HCT116 (cell line): ENCODE measurements at regions not wholly inside any gene's neighbourhood (a gene's known extent, or its start where the extent isn't known, plus 50 kb on each side); places are given as distances from the start of the nearest gene placed in this dataset.
"Not testable (repeated sequence)": the region's sequence is repeated elsewhere in the genome, so short reads cannot be mapped to it uniquely, and the experiment has no call there.

ENCODE experiments used
- ATAC-seq: fragments of 200-7000 bp; cut with Tn5 transposase; 2 replicates; pipeline ENCODE4 v1.9.1; 2020; ENCODE audit warnings: mild to moderate bottlenecking, moderate library complexity
- BruUV-seq: library from RNA; stranded (reverse); fragments of 400-500 nt; replicated peaks from 2 replicates; lab custom pipeline; 2021; lab: Mats Ljungman, UMichigan
- CTCF ChIA-PET: fragments of 300-600 bp; sonication (Branson Sonifier 250); formaldehyde crosslinking; loops from one replicate; lab custom pipeline; 2021; ENCODE audit warnings: antibody characterized with exemption; lab: Charles Lee
- POLR2A ChIA-PET: fragments of 300-600, 350-600 bp; sonication (Branson Sonifier 250); formaldehyde crosslinking; loops from one replicate; lab custom pipeline; 2021; ENCODE audit warnings: antibody characterized with exemption; lab: Charles Lee
- RAD21 ChIA-PET, 2 experiments: fragments of 300-600 bp; sonication (Branson Sonifier 250); formaldehyde crosslinking; loops; one replicate each; lab custom pipeline; 2023; ENCODE audit warnings: low total read pairs in 2 of 2; ENCODE audit not compliant: uncharacterized antibody in 2 of 2, unreplicated experiment in 2 of 2, low non-redundant PET in 1 of 2; lab: Charles Lee
- DNase-seq: peaks from one replicate; pipeline ENCODE4 v3.0.0-alpha.2; 2010; ENCODE audit warnings: low read depth, low spot score
- H2AFZ ChIP-seq: fragments of 200-600 bp; shearing (Covaris generic), sonication (generic); 2 replicates; pipeline ENCODE4 v1.6.1; 2017; ENCODE audit warnings: low read depth, mixed run types, mixed read lengths, antibody characterized with exemption, low read length; ENCODE audit not compliant: poor library complexity, severe bottlenecking
- H3K27ac ChIP-seq: 2 replicates; pipeline ENCODE4 v1.5.1; 2012; ENCODE audit warnings: low read depth, low read length
- H3K27me3 ChIP-seq: fragments of 200-600 bp; sonication (generic); 2 replicates; pipeline ENCODE4 v1.6.1; 2016; ENCODE audit warnings: mixed run types, low read length, mixed read lengths; ENCODE audit not compliant: insufficient read depth
- H3K36me3 ChIP-seq, 2 experiments: fragments of 200-500 bp in 1 of 2; fragments of 200-600 bp in 1 of 2; sonication (Bioruptor generic) in 1 of 2; sonication (generic) in 1 of 2; 2 replicates each; pipeline versions ENCODE4 v1.5.1 to v1.6.1; 2014 to 2016; ENCODE audit warnings: low read length in 2 of 2, inconsistent platforms in 1 of 2, mixed read lengths in 1 of 2, mixed run types in 1 of 2; ENCODE audit not compliant: insufficient read depth in 2 of 2, control insufficient read depth in 1 of 2
- H3K4me1 ChIP-seq, 2 experiments: fragments of 200-600 bp in 1 of 2; sonication (generic) in 1 of 2; 2 replicates each; pipeline versions ENCODE4 v1.5.1 to v1.6.1; 2012 to 2017; ENCODE audit warnings: low read length in 2 of 2, inconsistent platforms in 1 of 2, mild to moderate bottlenecking in 1 of 2, mixed read lengths in 1 of 2, mixed run types in 1 of 2, moderate library complexity in 1 of 2; ENCODE audit not compliant: insufficient read depth in 2 of 2, control insufficient read depth in 1 of 2
- H3K4me2 ChIP-seq: fragments of 200-600 bp; sonication (generic); 2 replicates; pipeline ENCODE4 v1.6.1; 2017; ENCODE audit warnings: mixed run types, low read length, mixed read lengths
- H3K4me3 ChIP-seq, 2 experiments: fragments of 200-600 bp in 1 of 2; sonication (generic) in 1 of 2; replicated peaks in 1 of 2; 2 replicates each; pipeline ENCODE4 v1.5.1; 2011 to 2016; ENCODE audit warnings: low read length in 2 of 2, control low read depth in 1 of 2, low read depth in 1 of 2, mild to moderate bottlenecking in 1 of 2, mixed read lengths in 1 of 2, mixed run types in 1 of 2
- H3K79me2 ChIP-seq: fragments of 200-600 bp; sonication (generic); 2 replicates; pipeline ENCODE4 v1.6.1; 2017; ENCODE audit warnings: mild to moderate bottlenecking, mixed run types, low read length, moderate library complexity, mixed read lengths; ENCODE audit not compliant: insufficient read depth
- H3K9ac ChIP-seq: fragments of 200-600 bp; sonication (generic); 2 replicates; pipeline ENCODE4 v1.6.1; 2016; ENCODE audit warnings: low read length, mixed read lengths
- H3K9me2 ChIP-seq: fragments of 200-600 bp; sonication (generic), shearing (Covaris generic); 2 replicates; pipeline ENCODE4 v1.6.1; 2017; ENCODE audit warnings: mixed run types, mild to moderate bottlenecking, moderate library complexity; ENCODE audit not compliant: insufficient read depth
- H3K9me3 ChIP-seq, 2 experiments: fragments of 200-500 bp in 1 of 2; fragments of 200-600 bp in 1 of 2; sonication (Bioruptor generic) in 1 of 2; sonication (generic) in 1 of 2; 2 replicates each; pipeline ENCODE4 v1.6.1; 2014 to 2017; ENCODE audit warnings: low read length in 2 of 2, mixed read lengths in 2 of 2, inconsistent platforms in 1 of 2, low read depth in 1 of 2, mild to moderate bottlenecking in 1 of 2, mixed run types in 1 of 2, moderate library complexity in 1 of 2; ENCODE audit not compliant: control insufficient read depth in 1 of 2, insufficient read depth in 1 of 2
- H4K20me1 ChIP-seq: fragments of 200-600 bp; sonication (generic), shearing (Covaris generic); 2 replicates; pipeline ENCODE4 v1.6.1; 2017; ENCODE audit warnings: mixed run types, mild to moderate bottlenecking, moderate library complexity; ENCODE audit not compliant: insufficient read depth
- CTCF ChIP-seq, 3 experiments: fragments of 200-600 bp in 1 of 3; sonication (generic) in 1 of 3; IDR thresholded peaks in 2 of 3; conservative IDR thresholded peaks in 1 of 3; 2 replicates each; pipeline ENCODE4 v1.5.1; 2012 to 2017; ENCODE audit warnings: low read depth in 2 of 3, low read length in 2 of 3, antibody characterized with exemption in 1 of 3, borderline replicate concordance in 1 of 3, control low read depth in 1 of 3, mild to moderate bottlenecking in 1 of 3, mixed read lengths in 1 of 3, mixed run types in 1 of 3, moderate library complexity in 1 of 3; ENCODE audit not compliant: insufficient read depth in 1 of 3
- EGR1 ChIP-seq: IDR thresholded peaks from 2 replicates; pipeline ENCODE4 v1.6.1; 2012; ENCODE audit warnings: low read depth
- ELF1 ChIP-seq: IDR thresholded peaks from 2 replicates; pipeline ENCODE4 v1.6.1; 2012; ENCODE audit warnings: low read depth, borderline replicate concordance
- POLR2A ChIP-seq: IDR thresholded peaks from 2 replicates; pipeline ENCODE4 v1.7.0; 2011; ENCODE audit warnings: borderline replicate concordance; ENCODE audit not compliant: insufficient read depth, insufficient read length; ENCODE audit errors: extremely low read depth
- POLR2AphosphoS5 ChIP-seq: IDR thresholded peaks from 2 replicates; pipeline ENCODE4 v1.6.1; 2011; ENCODE audit warnings: mild to moderate bottlenecking, low read depth, low read length, moderate library complexity
- SIN3A ChIP-seq: IDR thresholded peaks from 2 replicates; pipeline ENCODE4 v1.6.1; 2012; ENCODE audit warnings: low read depth
- TCF7L2 ChIP-seq: IDR thresholded peaks from 2 replicates; pipeline ENCODE4 v1.7.0; 2011; ENCODE audit warnings: borderline replicate concordance, inconsistent platforms; ENCODE audit not compliant: insufficient read depth, insufficient read length; ENCODE audit errors: extremely low read depth
- YY1 ChIP-seq: IDR thresholded peaks from 2 replicates; pipeline ENCODE4 v1.6.1; 2011; ENCODE audit warnings: low read length, low read depth, moderate library complexity, mild to moderate bottlenecking; ENCODE audit not compliant: insufficient replicate concordance; ENCODE audit errors: extremely low read depth
- intact Hi-C: fragments of 100-400 bp; cut with micrococcal nuclease; formaldehyde crosslinking; loops from 2 replicates; pipeline ENCODE4 v1.10.0; 2022
- TF ChIP-seq, protein P1 (sequence below): IDR thresholded peaks from 2 replicates; pipeline ENCODE4 v1.6.1; 2012

- no peaks in the 10 kb centered on the region for H3K9me3 ChIP-seq
- no peak overlapping the region for H3K27ac ChIP-seq
- no TSS peak for BruUV-seq
- no peaks in the 10 kb centered on the region for H3K36me3 ChIP-seq
- ChIA-PET RAD21 (no interaction called here), POLR2A (no interaction called here), CTCF (no interaction called here)
- no peaks in the 10 kb centered on the region for H4K20me1 ChIP-seq
- no peak overlapping the region for H2AFZ ChIP-seq
- DNase-seq (no peak), ATAC-seq (no peak)
- TF ChIP-seq CTCF (IDR thresholded peaks at IDR 0.05 in 2 of 3, conservative IDR thresholded peaks at IDR 0.05 in 1 of 3; ENCODE audit: borderline replicate concordance in 1 of 3, insufficient read depth in 1 of 3, low read depth in 2 of 3, low read length in 2 of 3), result no peak
- TF ChIP-seq, protein P1, sequence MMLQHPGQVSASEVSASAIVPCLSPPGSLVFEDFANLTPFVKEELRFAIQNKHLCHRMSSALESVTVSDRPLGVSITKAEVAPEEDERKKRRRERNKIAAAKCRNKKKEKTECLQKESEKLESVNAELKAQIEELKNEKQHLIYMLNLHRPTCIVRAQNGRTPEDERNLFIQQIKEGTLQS, result no peak
- TF ChIP-seq POLR2AphosphoS5, result no peak
- no peak for TF ChIP-seq SIN3A
- no peak for TF ChIP-seq TCF7L2
- no peak for TF ChIP-seq EGR1
- no peak for TF ChIP-seq POLR2A
- TF ChIP-seq YY1, result no peak
- TF ChIP-seq ELF1, result no peak
- no peaks in the 10 kb centered on the region for H3K4me1 ChIP-seq
- H3K4me3 ChIP-seq, result no peak overlapping the region
- intact Hi-C loops, result no loop called here
- no peak overlapping the region for H3K4me2 ChIP-seq
- no peaks in the 10 kb centered on the region for H3K79me2 ChIP-seq
- H3K9ac ChIP-seq, result no peak overlapping the region
- H3K9me2 ChIP-seq, result no peaks in the 10 kb centered on the region
- H3K27me3 ChIP-seq, result 0 out of 2 replicates have a peak, but pooled peaks cover 5% of the 10 kb centered on the region
Observed at GRCh38 chr12:131540138-131540623, 170.7 kb upstream of the SFSWAP start.

DNA sequence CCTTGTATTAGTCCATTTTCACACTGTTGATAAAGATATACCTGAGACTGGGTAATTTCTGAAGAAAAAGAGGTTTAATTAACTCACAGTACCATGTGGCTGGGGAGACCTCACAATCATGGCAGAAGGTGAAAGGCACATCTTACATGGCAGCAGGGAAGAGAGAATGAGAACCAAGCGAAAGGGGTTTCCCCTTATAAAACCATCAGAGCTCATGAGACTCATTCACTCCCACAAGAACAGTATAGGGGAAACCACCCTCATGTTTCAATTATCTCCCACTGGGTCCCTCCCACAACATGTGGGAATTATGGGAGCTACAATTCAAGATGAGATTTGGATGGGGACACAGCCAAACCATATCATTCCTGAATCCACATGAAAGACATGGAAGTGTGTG lies 169.4 kb upstream of the SFSWAP start:
- H3K4me3 ChIP-seq, POLR2A ChIA-PET, DNase-seq, H3K9me3 ChIP-seq, CTCF ChIA-PET, ATAC-seq, H3K9ac ChIP-seq, H3K27ac ChIP-seq, H3K4me2 ChIP-seq, intact Hi-C loops, H3K4me1 ChIP-seq, RAD21 ChIA-PET, H3K27me3 ChIP-seq, H3K9me2 ChIP-seq, BruUV-seq, H4K20me1 ChIP-seq, H2AFZ ChIP-seq, H3K36me3 ChIP-seq, H3K79me2 ChIP-seq: not testable (repeated sequence)
